IPS-20b (cell line): ENCODE measurements at regions not wholly inside any gene's neighbourhood (a gene's known extent, or its start where the extent isn't known, plus 50 kb on each side); places are given as distances from the start of the nearest gene placed in this dataset.

ENCODE experiments used
- H3K27ac ChIP-seq: one replicate; pipeline ENCODE4 v1.5.1; 2013; ENCODE audit warnings: low read length
- H3K27me3 ChIP-seq: 2 replicates; pipeline ENCODE4 v1.6.1; 2013; ENCODE audit warnings: mild to moderate bottlenecking, low read length, inconsistent platforms; ENCODE audit not compliant: insufficient read depth
- H3K36me3 ChIP-seq: 2 replicates; pipeline ENCODE4 v1.6.1; 2013; ENCODE audit warnings: low read depth, mild to moderate bottlenecking, inconsistent platforms, low read length, moderate library complexity; ENCODE audit not compliant: insufficient read depth
- H3K4me1 ChIP-seq: 2 replicates; pipeline ENCODE4 v1.6.1; 2013; ENCODE audit warnings: mild to moderate bottlenecking, control low read depth, inconsistent platforms, low read length, moderate library complexity; ENCODE audit not compliant: insufficient read depth
- H3K4me3 ChIP-seq: 2 replicates; pipeline ENCODE4 v1.5.1; 2013; ENCODE audit warnings: mild to moderate bottlenecking, low read length, inconsistent platforms
- H3K9ac ChIP-seq: 2 replicates; pipeline ENCODE4 v1.6.1; 2013; ENCODE audit warnings: low read depth, mild to moderate bottlenecking, inconsistent platforms, low read length, moderate library complexity
- H3K9me3 ChIP-seq: 2 replicates; pipeline ENCODE4 v1.6.1; 2013; ENCODE audit warnings: mild to moderate bottlenecking, low read depth, low read length, inconsistent platforms; ENCODE audit not compliant: insufficient read depth

- Histone ChIP-seq H3K9me3 (no peaks in the 10 kb centered on the region), H3K4me3 (no peak overlapping the region), H3K27me3 (no peaks in the 10 kb centered on the region), H3K27ac (no peak overlapping the region), H3K4me1 (no peaks in the 10 kb centered on the region), H3K36me3 (no peaks in the 10 kb centered on the region), H3K9ac (no peak overlapping the region)
Measured at GRCh38 chr3:159824333-159824732, 164.3 kb upstream of the IL12A start.

GRCh38 chr3:159825216-159825854, 163.3 kb upstream of the IL12A start:
- Histone ChIP-seq H3K27ac (no peak overlapping the region), H3K9me3 (no peaks in the 10 kb centered on the region), H3K27me3 (no peaks in the 10 kb centered on the region), H3K4me3 (no peak overlapping the region), H3K4me1 (no peaks in the 10 kb centered on the region), H3K9ac (no peak overlapping the region), H3K36me3 (no peaks in the 10 kb centered on the region)

- Histone ChIP-seq H3K9me3 (no peaks in the 10 kb centered on the region), H3K27ac (no peak overlapping the region), H3K4me3 (no peak overlapping the region), H3K4me1 (no peaks in the 10 kb centered on the region), H3K36me3 (no peaks in the 10 kb centered on the region), H3K27me3 (no peaks in the 10 kb centered on the region), H3K9ac (no peak overlapping the region)
Measured at GRCh38 chr3:159828542-159828943, 160.1 kb upstream of the IL12A start.

- Histone ChIP-seq H3K4me3 (no peak overlapping the region), H3K9ac (no peak overlapping the region), H3K36me3 (no peaks in the 10 kb centered on the region), H3K27ac (no peak overlapping the region), H3K9me3 (no peaks in the 10 kb centered on the region), H3K27me3 (no peaks in the 10 kb centered on the region), H3K4me1 (no peaks in the 10 kb centered on the region)
Measured at GRCh38 chr3:159829056-159829455, 159.6 kb upstream of the IL12A start.

GRCh38 chr3:159829539-159830227, 159.0 kb upstream of the IL12A start:
- H3K27me3 ChIP-seq: no peaks in the 10 kb centered on the region
- no peak overlapping the region for H3K27ac ChIP-seq
- H3K36me3 ChIP-seq: no peaks in the 10 kb centered on the region
- H3K4me1 ChIP-seq: no peaks in the 10 kb centered on the region
- H3K9ac ChIP-seq: no peak overlapping the region
- H3K9me3 ChIP-seq: no peaks in the 10 kb centered on the region
- H3K4me3 ChIP-seq: no peak overlapping the region

- H3K9me3 ChIP-seq: no peaks in the 10 kb centered on the region
- H3K4me1 ChIP-seq: no peaks in the 10 kb centered on the region
- no peaks in the 10 kb centered on the region for H3K36me3 ChIP-seq
- no peak overlapping the region for H3K4me3 ChIP-seq
- no peaks in the 10 kb centered on the region for H3K27me3 ChIP-seq
- H3K27ac ChIP-seq: no peak overlapping the region
- no peak overlapping the region for H3K9ac ChIP-seq
Measured at GRCh38 chr3:159830523-159831154, 158.0 kb upstream of the IL12A start.

- Histone ChIP-seq H3K9me3 (no peaks in the 10 kb centered on the region), H3K4me1 (no peaks in the 10 kb centered on the region), H3K27ac (no peak overlapping the region), H3K36me3 (no peaks in the 10 kb centered on the region), H3K9ac (no peak overlapping the region), H3K4me3 (no peak overlapping the region), H3K27me3 (no peaks in the 10 kb centered on the region)
Measured at GRCh38 chr3:159831466-159831865, 157.2 kb upstream of the IL12A start.

- no peak overlapping the region for H3K27ac ChIP-seq
- no peaks in the 10 kb centered on the region for H3K27me3 ChIP-seq
- H3K36me3 ChIP-seq: no peaks in the 10 kb centered on the region
- no peaks in the 10 kb centered on the region for H3K4me1 ChIP-seq
- H3K9me3 ChIP-seq: no peaks in the 10 kb centered on the region
- no peak overlapping the region for H3K4me3 ChIP-seq
- no peak overlapping the region for H3K9ac ChIP-seq
Measured at GRCh38 chr3:159832024-159832423, 156.6 kb upstream of the IL12A start.

- no peak overlapping the region for H3K4me3 ChIP-seq
- H3K36me3 ChIP-seq: no peaks in the 10 kb centered on the region
- no peaks in the 10 kb centered on the region for H3K9me3 ChIP-seq
- H3K9ac ChIP-seq: no peak overlapping the region
- H3K4me1 ChIP-seq: peaks cover 9% of the 10 kb centered on the region; the same call in 1 of the 2 replicates
- H3K27me3 ChIP-seq: no peaks in the 10 kb centered on the region
- H3K27ac ChIP-seq: no peak overlapping the region
Measured at GRCh38 chr3:159835126-159835525, 153.5 kb upstream of the IL12A start.

- Histone ChIP-seq H3K4me3 (no peak overlapping the region), H3K36me3 (no peaks in the 10 kb centered on the region)
Measured at GRCh38 chr3:159837725-159838124, 150.9 kb upstream of the IL12A start.

GRCh38 chr3:159838938-159839337, 149.7 kb upstream of the IL12A start:
- Histone ChIP-seq H3K9ac (peak overlapping the region; percentile 97; the same call in 1 of the 2 replicates), H3K4me3 (no peak overlapping the region), H3K9me3 (no peaks in the 10 kb centered on the region), H3K36me3 (no peaks in the 10 kb centered on the region), H3K4me1 (peaks cover 25% of the 10 kb centered on the region), H3K27me3 (no peaks in the 10 kb centered on the region), H3K27ac (no peak overlapping the region)

More at GRCh38 chr3:159837725-159838124, 150.9 kb upstream of the IL12A start:
- H3K9me3 ChIP-seq: no peaks in the 10 kb centered on the region
- no peak overlapping the region for H3K9ac ChIP-seq
- peaks cover 23% of the 10 kb centered on the region for H3K4me1 ChIP-seq
- no peaks in the 10 kb centered on the region for H3K27me3 ChIP-seq
- no peak overlapping the region for H3K27ac ChIP-seq
